PC-9 (cell line): ENCODE measurements at regions not wholly inside any gene's neighbourhood (a gene's known extent, or its start where the extent isn't known, plus 50 kb on each side); places are given as distances from the start of the nearest gene placed in this dataset.
"Not testable (repeated sequence)": the region's sequence is repeated elsewhere in the genome, so short reads cannot be mapped to it uniquely, and the experiment has no call there.

Experiments
- BruUV-seq: library from RNA; stranded (reverse); fragments of 400-500 nt; replicated peaks from 2 replicates; lab custom pipeline; 2021; lab: Mats Ljungman, UMichigan
- CTCF ChIA-PET: fragments of 300-600 bp; sonication (Branson Sonifier 250); formaldehyde crosslinking; loops from one replicate; lab custom pipeline; 2022; ENCODE audit warnings: antibody characterized with exemption; lab: Charles Lee
- POLR2A ChIA-PET: fragments of 300-600 bp; sonication (Branson Sonifier 250); formaldehyde crosslinking; loops from one replicate; lab custom pipeline; 2022; ENCODE audit warnings: antibody characterized with exemption; ENCODE audit not compliant: unreplicated experiment; lab: Charles Lee
- DNase-seq, 2 experiments: peaks; one replicate each; pipeline versions ENCODE4 v3.0.0 to v3.0.0-alpha.2; 2015 to 2022; ENCODE audit warnings: mixed read lengths in 1 of 2
- H2AFZ ChIP-seq: fragments of 200-600 bp; sonication (generic); 2 replicates; pipeline ENCODE4 v1.8.1; 2017; ENCODE audit warnings: antibody characterized with exemption
- H3F3A ChIP-seq: fragments of 200-600 bp; sonication (generic); 2 replicates; pipeline ENCODE4 v1.8.1; 2017; ENCODE audit warnings: antibody characterized with exemption, mild to moderate bottlenecking, low read depth; ENCODE audit not compliant: insufficient read depth
- H3K27ac ChIP-seq: fragments of 200-600 bp; sonication (generic); 2 replicates; pipeline ENCODE4 v1.6.1; 2016; ENCODE audit warnings: mixed run types
- H3K27me3 ChIP-seq: fragments of 200-600 bp; sonication (generic); 2 replicates; pipeline ENCODE4 v1.6.1; 2016; ENCODE audit warnings: low read depth, mixed run types; ENCODE audit not compliant: insufficient read depth
- H3K36me3 ChIP-seq: fragments of 200-600 bp; sonication (generic); 2 replicates; pipeline ENCODE4 v1.6.1; 2016; ENCODE audit warnings: low read depth, mixed run types
- H3K4me1 ChIP-seq: fragments of 200-600 bp; sonication (generic); replicated peaks from 2 replicates; pipeline ENCODE4 v1.6.1; 2016; ENCODE audit warnings: mixed run types; ENCODE audit not compliant: insufficient read depth
- H3K4me2 ChIP-seq: fragments of 200-600 bp; sonication (generic); 2 replicates; pipeline ENCODE4 v1.6.1; 2017; ENCODE audit warnings: mixed run types
- H3K4me3 ChIP-seq: fragments of 200-600 bp; sonication (generic); 2 replicates; pipeline ENCODE4 v1.6.1; 2016; ENCODE audit warnings: mixed run types
- H3K79me2 ChIP-seq: fragments of 200-600 bp; sonication (generic); 2 replicates; pipeline ENCODE4 v1.6.1; 2017; ENCODE audit warnings: low read depth, mixed run types
- H3K9me2 ChIP-seq: fragments of 200-600 bp; sonication (generic); 2 replicates; pipeline ENCODE4 v1.8.1; 2017; ENCODE audit warnings: mild to moderate bottlenecking; ENCODE audit not compliant: insufficient read depth
- H3K9me3 ChIP-seq: fragments of 200-600 bp; sonication (generic); 2 replicates; pipeline ENCODE4 v1.8.1; 2016; ENCODE audit warnings: low read depth; ENCODE audit not compliant: insufficient read depth
- H4K20me1 ChIP-seq: fragments of 200-600 bp; sonication (generic); 2 replicates; pipeline ENCODE4 v1.8.1; 2017; ENCODE audit not compliant: insufficient read depth
- EZH2 ChIP-seq: fragments of 200-600 bp; sonication (generic); IDR thresholded peaks from 2 replicates; pipeline ENCODE4 v1.8.0; 2017; ENCODE audit warnings: antibody characterized with exemption, low read depth
- intact Hi-C: fragments of 100-400 bp; cut with micrococcal nuclease; formaldehyde crosslinking; loops from one replicate; pipeline ENCODE4 v1.10.0; 2022; ENCODE audit not compliant: unreplicated experiment
- TF ChIP-seq, protein P1 (sequence below): fragments of 200-600 bp; sonication (generic); conservative IDR thresholded peaks from 2 replicates; pipeline ENCODE4 v1.6.1; 2017; ENCODE audit warnings: mixed run types, antibody characterized with exemption, mild to moderate bottlenecking, moderate library complexity

DNA sequence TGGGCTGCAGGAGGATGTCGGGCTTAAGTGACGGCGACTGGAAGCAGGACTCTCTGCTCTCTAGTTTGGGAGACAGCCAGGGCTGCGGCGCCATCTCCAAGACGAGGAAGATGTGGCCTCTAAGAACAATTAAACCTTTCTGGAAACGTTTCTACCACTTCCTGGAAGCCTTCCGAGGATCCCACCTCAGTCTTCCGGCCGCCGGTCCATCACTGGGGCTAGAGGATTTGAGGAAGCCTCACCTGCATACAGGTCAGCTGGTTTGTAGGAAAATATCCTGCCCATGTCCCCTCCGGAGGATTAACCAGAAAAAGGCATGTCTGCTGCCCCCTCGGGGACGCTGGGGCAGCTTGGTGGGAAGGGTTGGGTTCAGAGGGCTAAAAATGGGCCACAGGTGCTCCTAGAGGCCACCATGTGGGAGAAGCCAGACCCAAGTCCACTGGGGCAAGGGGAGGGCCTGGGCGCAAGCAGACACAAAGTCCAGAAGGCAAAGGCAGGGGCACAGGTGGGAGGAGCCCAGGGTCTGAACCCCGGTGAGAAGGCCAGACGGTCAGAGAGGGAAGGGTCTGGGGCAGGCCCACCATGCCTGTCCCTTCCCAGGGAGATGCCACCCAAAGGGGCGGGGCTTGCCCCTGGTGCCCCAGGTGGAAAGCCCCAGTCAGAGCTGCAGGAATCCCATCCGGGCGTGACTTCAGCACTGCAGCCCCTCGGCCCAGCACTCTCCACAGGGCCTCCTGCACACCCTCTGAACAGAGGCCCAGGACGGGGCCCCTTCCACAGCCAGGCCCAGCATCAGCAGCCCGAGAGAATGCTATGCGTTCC, 82.2 kb upstream of the ID2 start:
- Histone ChIP-seq H3K4me3 (no peak overlapping the region), H3K79me2 (no peaks in the 10 kb centered on the region), H2AFZ (no peak overlapping the region), H3F3A (no peaks in the 10 kb centered on the region), H3K9me3 (no peaks in the 10 kb centered on the region), H3K27me3 (peaks cover 44% of the 10 kb centered on the region), H4K20me1 (no peaks in the 10 kb centered on the region), H3K4me2 (no peak overlapping the region), H3K36me3 (no peaks in the 10 kb centered on the region), H3K4me1 (no peaks in the 10 kb centered on the region), H3K27ac (no peak overlapping the region), H3K9me2 (no peaks in the 10 kb centered on the region)
- TF ChIP-seq EZH2: no peak
- BruUV-seq: no TSS peak
- intact Hi-C loops: no loop called here
- no peak for DNase-seq
- ChIA-PET CTCF (no interaction called here), POLR2A (no interaction called here)

DNA sequence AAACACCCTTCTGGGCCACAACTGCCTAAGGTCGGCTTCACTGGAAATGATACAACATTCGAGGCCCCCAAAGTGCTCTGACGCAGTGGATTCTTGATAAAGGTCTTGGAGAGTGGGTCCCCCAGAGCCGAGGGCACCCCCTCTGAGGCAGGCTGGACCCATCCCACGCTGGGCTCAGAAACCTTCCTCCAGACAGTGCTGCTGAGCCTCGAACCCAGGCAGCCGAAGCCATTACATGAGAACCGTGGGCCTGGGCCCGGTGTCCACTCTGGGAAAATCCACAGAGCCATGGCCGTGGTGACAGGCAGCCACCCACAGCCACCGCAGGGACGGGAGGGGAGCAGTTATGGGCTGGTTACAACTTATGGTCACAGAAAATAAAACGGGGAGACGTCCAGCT, 81.4 kb upstream of the ID2 start:
- TF ChIP-seq, protein P1, sequence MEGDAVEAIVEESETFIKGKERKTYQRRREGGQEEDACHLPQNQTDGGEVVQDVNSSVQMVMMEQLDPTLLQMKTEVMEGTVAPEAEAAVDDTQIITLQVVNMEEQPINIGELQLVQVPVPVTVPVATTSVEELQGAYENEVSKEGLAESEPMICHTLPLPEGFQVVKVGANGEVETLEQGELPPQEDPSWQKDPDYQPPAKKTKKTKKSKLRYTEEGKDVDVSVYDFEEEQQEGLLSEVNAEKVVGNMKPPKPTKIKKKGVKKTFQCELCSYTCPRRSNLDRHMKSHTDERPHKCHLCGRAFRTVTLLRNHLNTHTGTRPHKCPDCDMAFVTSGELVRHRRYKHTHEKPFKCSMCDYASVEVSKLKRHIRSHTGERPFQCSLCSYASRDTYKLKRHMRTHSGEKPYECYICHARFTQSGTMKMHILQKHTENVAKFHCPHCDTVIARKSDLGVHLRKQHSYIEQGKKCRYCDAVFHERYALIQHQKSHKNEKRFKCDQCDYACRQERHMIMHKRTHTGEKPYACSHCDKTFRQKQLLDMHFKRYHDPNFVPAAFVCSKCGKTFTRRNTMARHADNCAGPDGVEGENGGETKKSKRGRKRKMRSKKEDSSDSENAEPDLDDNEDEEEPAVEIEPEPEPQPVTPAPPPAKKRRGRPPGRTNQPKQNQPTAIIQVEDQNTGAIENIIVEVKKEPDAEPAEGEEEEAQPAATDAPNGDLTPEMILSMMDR: no peak
- Histone ChIP-seq H3K4me3 (no peak overlapping the region), H2AFZ (no peak overlapping the region), H3K4me1 (no peaks in the 10 kb centered on the region), H3K9me2 (no peaks in the 10 kb centered on the region), H3K4me2 (no peak overlapping the region), H3K27ac (no peak overlapping the region), H4K20me1 (no peaks in the 10 kb centered on the region), H3K36me3 (no peaks in the 10 kb centered on the region), H3K9me3 (no peaks in the 10 kb centered on the region), H3K79me2 (no peaks in the 10 kb centered on the region), H3F3A (no peaks in the 10 kb centered on the region), H3K27me3 (peaks cover 39% of the 10 kb centered on the region)
- CTCF ChIA-PET: no interaction called here
- no TSS peak for BruUV-seq
- POLR2A ChIA-PET: no interaction called here
- no peak for DNase-seq
- intact Hi-C loops: no loop called here

DNA sequence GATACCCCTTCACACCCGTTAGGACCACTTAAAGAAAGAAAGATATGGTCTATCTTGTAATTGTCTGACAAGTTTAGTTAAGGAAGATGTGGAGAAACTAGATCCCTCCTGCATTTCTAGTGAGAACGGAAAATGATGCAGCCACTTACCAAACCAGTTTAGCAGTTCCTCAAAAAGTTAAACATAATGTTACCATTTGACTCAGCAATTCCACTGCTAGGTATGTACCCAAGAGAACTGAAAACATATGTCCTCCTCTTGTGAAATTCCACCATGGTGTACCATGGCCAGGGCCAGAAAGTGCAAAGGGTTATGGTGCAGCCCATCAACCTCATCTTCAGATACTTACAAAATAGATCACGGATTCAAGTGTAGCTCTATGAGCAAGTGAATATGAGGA, 79.0 kb upstream of the ID2 start:
- Histone ChIP-seq H3K79me2 (no peaks in the 10 kb centered on the region), H3K4me2 (no peak overlapping the region), H3K27me3 (peaks cover 53% of the 10 kb centered on the region), H3K36me3 (no peaks in the 10 kb centered on the region), H3K4me3 (no peak overlapping the region), H3K27ac (no peak overlapping the region), H3F3A (no peaks in the 10 kb centered on the region), H3K9me3 (no peaks in the 10 kb centered on the region), H3K4me1 (no peaks in the 10 kb centered on the region), H4K20me1 (no peaks in the 10 kb centered on the region), H3K9me2 (no peaks in the 10 kb centered on the region), H2AFZ (no peak overlapping the region)
- no TSS peak for BruUV-seq
- ChIA-PET POLR2A (no interaction called here), CTCF (no interaction called here)
- no peak for DNase-seq
- intact Hi-C loops: no loop called here
- TF ChIP-seq EZH2: no peak
- TF ChIP-seq, protein P1: no peak

DNA sequence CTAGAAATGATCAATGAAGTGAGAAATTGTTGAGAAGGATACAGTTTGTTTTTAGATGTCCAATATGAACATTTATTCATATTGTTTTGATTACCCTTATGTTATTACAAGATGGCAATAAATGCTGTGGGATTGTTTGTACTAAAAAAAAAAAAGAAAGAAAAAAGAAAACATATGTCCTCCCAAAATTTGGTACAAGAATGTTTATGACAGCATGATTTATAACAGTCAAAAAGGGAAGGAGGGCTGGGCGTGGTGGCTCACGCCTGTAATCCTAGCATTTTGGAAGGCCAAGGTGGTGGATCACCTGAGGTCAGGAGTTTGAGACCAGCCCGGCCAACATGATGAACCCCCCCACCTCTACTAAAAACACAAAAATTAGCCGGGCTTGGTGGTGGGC, 78.5 kb upstream of the ID2 start:
- BruUV-seq, H3F3A ChIP-seq, H3K9me2 ChIP-seq, CTCF ChIA-PET, H4K20me1 ChIP-seq, H3K36me3 ChIP-seq, H3K9me3 ChIP-seq, H3K4me3 ChIP-seq, intact Hi-C loops, H3K27ac ChIP-seq, DNase-seq, POLR2A ChIA-PET, H3K4me2 ChIP-seq, H3K4me1 ChIP-seq, H3K79me2 ChIP-seq, H2AFZ ChIP-seq: not testable (repeated sequence)
- H3K27me3 ChIP-seq: peaks cover 58% of the 10 kb centered on the region
